GM21515 (cell line): ENCODE measurements at regions not wholly inside any gene's neighbourhood (a gene's known extent, or its start where the extent isn't known, plus 50 kb on each side); places are given as distances from the start of the nearest gene placed in this dataset.
"Not testable (repeated sequence)": the region's sequence is repeated elsewhere in the genome, so short reads cannot be mapped to it uniquely, and the experiment has no call there.

ENCODE experiments used
- ATAC-seq: cut with Tn5 transposase; IDR thresholded peaks from one replicate; pipeline ENCODE4 v1.9.1; 2021; ENCODE audit not compliant: unreplicated experiment

- ATAC-seq: not testable (repeated sequence)
These were observed 56.2 kb upstream of the TFPI start for GRCh38 chr2:187610450-187610849.

DNA sequence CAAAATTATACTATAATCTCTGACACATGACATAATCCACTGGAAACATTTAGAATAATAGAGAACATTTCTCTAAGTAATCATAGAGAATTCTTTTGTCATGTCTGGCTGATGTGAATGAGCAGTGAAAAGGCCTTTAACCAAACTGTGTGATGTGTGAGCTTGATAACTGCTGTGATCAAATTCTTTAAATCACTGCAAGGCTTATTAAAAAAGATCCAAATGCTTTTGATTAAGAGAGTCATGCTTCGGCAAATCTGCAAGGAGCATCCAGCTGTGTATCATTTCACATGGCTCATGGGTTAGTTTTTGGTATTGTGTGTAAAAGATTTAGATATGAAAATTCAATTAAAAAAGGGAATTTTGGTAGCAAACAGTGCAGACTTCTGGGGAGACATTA, 58.6 kb upstream of the TFPI start:
- no peak for ATAC-seq

- no peak for ATAC-seq
These were observed 60.5 kb upstream of the TFPI start for GRCh38 chr2:187614756-187615155.

DNA sequence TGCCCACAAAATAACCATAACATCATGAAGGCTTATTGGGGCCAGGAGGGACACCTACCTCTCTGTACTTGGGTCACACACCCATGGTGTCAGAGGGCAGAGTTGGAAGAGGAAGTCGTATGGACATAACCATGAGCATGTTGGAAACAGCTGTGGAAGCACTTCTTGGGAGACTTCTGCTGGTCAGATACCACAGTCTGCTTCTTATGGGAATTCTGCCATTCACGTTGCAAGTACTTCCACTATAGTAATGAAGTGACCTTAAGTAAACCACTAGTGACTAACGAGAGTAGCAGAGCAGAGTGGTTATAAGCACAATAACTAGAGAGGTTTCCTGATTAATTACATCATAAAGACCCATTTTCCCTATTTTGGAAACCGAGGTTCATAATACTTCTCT, 61.1 kb upstream of the TFPI start:
- no peak for ATAC-seq

GRCh38 chr2:187615902-187616301, 61.7 kb upstream of the TFPI start:
- ATAC-seq: no peak

DNA sequence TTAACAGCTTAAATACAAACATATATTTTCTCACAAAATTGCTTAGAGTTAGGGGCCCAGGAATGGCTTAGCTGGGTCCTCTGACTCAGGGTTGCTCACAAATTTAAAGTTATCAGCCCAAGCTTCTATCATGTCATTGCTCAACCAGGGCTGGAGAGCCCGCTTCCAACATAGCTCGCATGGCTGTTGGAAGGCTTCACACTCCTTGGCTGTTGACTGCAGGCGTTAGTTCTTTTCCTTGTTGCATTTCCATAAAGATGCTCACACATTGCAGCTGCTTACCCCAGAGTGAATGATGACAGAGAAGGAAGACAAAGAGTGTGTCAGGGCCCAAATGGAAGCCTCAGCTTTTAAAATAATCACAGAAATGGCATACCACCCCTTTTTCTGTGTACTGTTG, 62.9 kb upstream of the TFPI start:
- ATAC-seq: no peak

GRCh38 chr2:187617905-187618304, 63.7 kb upstream of the TFPI start:
- ATAC-seq: no peak

DNA sequence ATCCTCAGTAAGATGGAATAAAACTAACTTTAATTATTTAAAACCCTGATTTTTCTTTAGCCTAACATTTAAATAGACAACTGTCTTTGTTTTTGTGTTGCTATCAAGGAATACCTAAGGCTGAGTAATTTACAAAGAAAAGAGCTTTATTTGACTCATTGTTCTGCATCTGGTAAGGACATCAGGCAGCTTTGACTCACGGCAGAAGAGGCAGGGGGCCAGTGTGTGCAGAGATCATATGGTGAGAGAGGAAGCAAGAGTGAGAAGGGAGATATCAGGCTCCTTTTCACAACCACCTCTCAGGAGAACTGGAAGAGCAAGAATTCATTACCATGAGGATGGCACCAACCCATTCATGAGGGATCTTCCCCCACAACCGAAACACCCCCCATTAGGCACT, 64.6 kb upstream of the TFPI start:
- ATAC-seq: no peak

DNA sequence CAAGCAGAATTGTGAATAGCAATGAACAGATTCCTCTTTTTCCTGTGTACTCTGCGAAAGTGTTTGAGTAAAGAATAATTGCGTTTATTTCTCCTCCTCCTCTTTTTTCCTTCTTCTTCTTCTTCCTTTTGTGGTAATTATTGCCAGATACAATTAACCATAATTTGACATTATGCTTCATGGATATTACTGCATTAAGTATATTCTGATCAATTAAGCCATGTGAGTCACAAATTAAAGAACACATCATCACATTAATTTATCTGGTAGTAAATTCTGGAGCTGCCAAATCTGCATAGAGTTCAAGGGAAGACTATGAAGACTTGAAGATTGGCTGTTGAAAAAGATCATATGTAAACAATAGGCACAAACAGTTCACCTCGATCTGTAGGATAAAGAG, 72.9 kb upstream of the TFPI start:
- ATAC-seq: no peak

DNA sequence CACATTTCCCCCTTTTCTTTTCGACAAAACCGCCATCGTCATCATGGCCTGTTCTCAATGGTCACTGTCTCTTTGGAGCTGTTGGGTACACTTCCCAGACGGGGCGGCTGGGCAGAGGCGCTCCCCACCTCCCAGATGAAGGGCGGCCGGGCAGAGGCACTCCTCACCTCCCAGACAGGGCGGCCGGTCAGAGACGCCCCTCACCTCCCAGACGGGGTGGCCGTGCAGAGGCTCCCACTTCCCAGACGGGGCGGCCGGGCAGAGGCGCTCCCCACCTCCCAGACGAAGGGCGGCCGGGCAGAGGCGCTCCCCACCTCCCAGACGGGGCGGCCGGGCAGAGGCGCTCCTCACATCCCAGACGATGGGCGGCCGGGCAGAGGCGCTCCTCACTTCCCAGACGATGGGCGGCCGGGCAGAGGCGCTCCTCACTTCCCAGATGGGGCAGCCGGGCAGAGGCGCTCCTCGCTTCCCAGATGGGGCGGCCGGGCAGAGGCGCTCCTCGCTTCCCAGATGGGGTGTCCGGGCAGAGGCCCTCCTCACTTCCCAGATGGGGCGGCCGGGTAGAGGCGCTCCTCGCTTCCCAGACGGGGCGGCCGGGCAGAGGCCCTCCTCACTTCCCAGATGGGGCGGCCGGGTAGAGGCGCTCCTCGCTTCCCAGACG, 82.6 kb upstream of the TFPI start:
- ATAC-seq: not testable (repeated sequence)

- not testable (repeated sequence) for ATAC-seq
These were observed 83.1 kb upstream of the TFPI start for GRCh38 chr2:187637392-187637740.

DNA sequence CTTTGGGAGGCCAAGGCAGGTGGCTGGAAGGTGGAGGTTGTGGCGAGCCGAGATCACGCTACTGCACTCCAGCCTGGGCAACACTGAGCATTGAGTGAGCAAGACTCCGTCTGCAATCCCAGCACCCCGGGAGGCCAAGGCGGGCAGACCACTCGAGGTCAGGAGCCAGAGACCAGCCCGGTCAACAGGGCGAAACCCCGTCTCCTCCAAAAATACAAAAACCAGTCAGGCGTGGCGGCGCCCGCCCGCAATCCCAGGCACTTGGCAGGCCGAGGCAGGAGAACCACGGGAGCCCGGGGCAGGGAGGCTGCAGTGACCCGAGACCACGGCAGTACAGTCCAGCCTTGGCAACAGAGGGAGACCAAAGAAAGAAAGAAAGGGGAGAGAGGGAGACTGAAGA, 83.5 kb upstream of the TFPI start:
- ATAC-seq: not testable (repeated sequence)

DNA sequence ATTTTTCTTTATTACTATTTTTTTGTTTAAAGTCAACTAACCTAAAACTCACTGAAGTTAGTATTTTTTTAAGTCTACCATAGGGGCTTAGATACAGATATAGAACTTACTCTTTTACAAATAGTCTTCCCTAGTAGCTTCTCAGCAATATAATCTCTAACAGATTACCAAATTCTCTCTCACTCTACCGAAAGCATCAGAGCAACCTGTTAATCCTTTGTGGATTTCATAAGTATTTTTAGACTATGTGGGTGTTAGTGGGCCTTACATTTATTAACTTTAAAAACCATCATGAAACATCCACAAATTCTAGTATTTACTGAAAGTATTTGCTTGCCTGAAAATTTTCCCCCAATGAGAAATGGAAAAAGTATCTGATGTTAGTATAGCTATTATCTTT, 84.6 kb upstream of the TFPI start:
- ATAC-seq: no peak

DNA sequence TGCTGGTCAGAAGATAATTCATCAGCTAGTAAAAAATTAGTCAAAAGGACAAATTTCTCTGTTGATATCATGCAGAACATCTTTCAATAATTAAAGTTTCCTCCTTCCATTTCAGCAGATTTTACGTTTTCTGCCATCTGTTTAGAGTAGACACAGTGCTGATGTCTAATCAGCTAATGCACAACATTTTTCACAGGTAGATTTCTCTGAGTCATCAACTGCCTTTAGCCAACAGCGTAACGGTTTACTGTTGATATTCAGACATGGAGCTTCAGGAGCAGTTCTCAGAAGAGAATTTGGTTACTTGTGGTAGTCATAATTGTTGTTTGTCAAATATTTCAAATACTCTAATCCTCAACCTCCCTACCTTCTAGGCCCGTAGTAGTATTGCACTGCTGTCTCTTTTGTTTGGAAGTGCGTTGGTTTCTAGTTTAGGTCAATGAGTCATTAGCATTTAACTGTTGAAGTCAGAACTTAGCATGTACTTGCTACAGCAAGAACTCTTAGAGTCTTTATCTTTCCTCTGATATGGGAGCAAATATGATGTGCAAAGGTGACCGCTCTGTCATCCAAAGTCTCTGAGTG, 86.8 kb upstream of the TFPI start:
- ATAC-seq: no peak

DNA sequence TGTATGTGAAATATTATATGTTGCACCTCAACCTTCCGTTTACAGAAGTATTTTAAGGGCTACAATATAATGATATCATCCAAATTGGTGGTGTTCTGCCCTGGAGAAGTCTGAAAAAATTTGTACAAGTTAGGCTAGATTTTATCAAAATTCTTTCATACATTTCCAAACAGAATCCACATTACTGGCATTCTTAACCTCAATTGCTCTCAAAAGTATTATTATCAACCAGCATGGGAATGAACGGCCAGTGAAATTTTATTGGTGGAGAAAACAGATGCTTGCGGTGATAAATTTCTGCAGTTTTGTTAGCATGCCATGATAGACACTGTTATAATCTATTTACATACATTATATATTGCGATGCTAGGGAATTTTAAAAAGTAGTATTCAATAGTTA, 88.3 kb upstream of the TFPI start:
- ATAC-seq: no peak

- ATAC-seq: no peak
These were observed 90.3 kb upstream of the TFPI start for GRCh38 chr2:187644486-187644885.

DNA sequence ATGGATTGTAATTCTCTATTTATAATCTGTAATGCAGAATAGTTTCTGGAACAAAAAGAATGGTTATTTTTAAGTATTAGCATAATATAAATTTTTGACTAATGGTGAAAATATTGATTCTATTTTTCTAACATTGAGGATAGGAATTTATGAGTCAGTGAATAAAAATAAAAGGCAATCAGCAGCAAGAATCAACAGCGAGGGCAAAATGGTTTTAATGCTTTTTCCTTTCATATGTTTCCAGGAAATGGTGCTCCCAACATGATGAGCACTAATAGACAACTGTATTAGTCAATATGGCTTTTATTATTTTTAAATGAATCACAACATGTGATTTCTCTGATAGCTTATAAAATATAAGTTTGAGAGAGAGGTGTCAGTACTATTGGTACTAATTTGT, 90.7 kb upstream of the TFPI start:
- no peak for ATAC-seq

DNA sequence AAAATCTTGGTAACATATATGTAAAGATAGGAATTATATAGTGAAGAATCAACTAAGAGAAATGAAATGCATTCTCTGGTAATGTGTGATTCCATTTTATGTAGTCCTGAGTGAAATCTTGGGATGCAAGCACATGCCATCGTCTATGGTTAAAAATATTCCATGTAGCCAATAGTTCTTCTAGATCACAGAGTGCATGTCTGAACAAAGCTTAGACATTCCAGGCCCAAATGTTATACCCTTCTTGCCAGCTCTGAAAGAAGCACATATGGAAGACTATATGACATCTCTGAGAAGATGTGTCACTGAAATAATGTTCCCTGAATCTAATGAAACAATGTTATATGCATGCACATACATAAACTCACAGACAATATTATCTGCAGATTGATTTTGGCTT, 92.3 kb upstream of the TFPI start:
- no peak for ATAC-seq

DNA sequence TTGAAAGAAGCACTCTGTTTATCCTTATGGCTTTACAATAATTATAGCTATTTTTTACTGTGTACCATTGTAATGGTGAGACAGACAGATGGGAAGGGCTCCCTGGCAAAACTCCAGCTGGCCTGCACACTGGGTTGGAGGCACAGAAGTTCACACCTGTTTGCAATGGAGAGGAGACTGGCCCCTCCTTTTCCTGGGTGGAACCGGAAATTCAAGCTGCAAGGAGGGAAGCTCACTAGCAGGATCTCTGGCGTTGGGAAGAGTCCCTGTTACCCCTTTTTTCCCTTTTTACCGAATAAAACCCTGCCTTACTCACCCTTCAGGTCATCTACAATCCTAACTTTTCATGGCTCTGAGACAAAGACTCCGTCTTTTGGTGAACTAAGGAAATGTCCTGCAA, 100.3 kb upstream of the TFPI start:
- ATAC-seq: no peak

- ATAC-seq: no peak
These were observed 100.8 kb upstream of the TFPI start for GRCh38 chr2:187655001-187655400.

- ATAC-seq: no peak
These were observed 101.9 kb upstream of the TFPI start for GRCh38 chr2:187656123-187656522.

GRCh38 chr2:187658952-187659525, 104.8 kb upstream of the TFPI start:
- no peak for ATAC-seq

GRCh38 chr2:187676050-187676449, 121.8 kb upstream of the TFPI start:
- not testable (repeated sequence) for ATAC-seq
